GM03348 (cell line): ENCODE measurements at regions not wholly inside any gene's neighbourhood (a gene's known extent, or its start where the extent isn't known, plus 50 kb on each side); places are given as distances from the start of the nearest gene placed in this dataset.

Source experiments
- DNase-seq: peaks from one replicate; pipeline ENCODE4 v3.0.0; 2012; ENCODE audit warnings: low spot score

- no peak for DNase-seq
Observed at GRCh38 chr2:129255610-129256313, 723.7 kb upstream of the RAB6C start.

- DNase-seq, result no peak
Observed at GRCh38 chr2:129256642-129257041, 722.8 kb upstream of the RAB6C start.

GRCh38 chr2:129262934-129263333, 716.5 kb upstream of the RAB6C start:
- DNase-seq, result no peak

DNA sequence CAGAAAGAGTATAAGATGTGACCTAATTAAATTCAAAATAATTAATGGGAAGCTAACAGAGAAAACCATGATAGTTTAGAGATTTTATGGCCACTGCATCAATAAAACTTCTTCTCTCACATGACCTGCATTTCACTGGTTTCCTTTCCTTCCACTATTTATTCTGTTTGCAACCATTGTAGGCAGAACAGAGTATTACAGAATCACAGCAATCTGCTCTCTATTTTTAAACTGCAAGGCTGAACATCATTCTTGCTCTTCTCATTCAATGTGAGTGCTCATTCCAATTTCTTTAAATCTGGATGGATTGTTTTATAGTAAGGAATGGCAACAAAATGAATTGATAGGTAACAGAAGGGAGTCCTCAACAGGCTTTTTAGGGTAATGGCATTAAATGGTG, 715.5 kb upstream of the RAB6C start:
- DNase-seq, result no peak

DNA sequence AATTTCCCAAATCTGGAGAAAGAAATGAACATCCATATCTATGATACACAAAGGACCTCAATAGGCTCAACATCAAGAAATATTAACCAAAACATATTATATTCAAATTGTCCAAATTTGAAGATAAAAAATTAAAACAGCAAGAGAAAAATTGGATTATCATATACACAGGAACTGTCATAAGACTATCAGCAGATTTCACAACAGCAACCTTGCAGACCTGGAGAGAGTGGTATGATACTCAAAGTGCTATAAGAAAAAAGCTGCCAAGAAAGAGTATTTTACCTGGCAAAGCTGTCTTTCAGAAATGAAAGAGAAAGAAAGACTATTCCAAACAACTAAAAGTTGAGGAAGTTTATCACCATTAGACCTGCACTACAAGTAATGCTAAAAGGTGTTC, 711.9 kb upstream of the RAB6C start:
- no peak for DNase-seq

- DNase-seq, result no peak
Observed at GRCh38 chr2:129273266-129274037, 706.0 kb upstream of the RAB6C start.

DNA sequence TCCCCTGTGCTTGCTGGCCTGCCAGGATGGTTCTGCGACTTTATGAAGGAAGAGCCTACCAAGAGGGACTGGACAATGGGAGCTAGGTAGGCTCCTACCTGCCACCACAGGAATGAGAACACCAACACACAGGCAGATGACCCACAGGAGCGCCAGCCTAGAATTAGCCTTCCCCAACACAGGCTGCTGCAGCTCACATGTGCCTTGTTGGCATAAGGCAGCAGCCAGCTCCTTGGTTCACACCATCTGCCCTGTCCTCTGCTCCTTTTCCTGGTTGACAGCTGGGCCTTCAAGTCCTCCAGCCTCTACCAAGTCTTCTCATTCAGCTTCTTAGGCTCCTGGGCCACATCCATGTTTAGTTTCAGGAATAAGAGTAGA, 705.4 kb upstream of the RAB6C start:
- no peak for DNase-seq

- no peak for DNase-seq
Observed at GRCh38 chr2:129274918-129275317, 704.5 kb upstream of the RAB6C start.

- DNase-seq, result no peak
Observed at GRCh38 chr2:129275706-129276105, 703.8 kb upstream of the RAB6C start.

- no peak for DNase-seq
Observed at GRCh38 chr2:129276978-129277584, 702.4 kb upstream of the RAB6C start.

- DNase-seq, result no peak
Observed at GRCh38 chr2:129277585-129277981, 701.9 kb upstream of the RAB6C start.

DNA sequence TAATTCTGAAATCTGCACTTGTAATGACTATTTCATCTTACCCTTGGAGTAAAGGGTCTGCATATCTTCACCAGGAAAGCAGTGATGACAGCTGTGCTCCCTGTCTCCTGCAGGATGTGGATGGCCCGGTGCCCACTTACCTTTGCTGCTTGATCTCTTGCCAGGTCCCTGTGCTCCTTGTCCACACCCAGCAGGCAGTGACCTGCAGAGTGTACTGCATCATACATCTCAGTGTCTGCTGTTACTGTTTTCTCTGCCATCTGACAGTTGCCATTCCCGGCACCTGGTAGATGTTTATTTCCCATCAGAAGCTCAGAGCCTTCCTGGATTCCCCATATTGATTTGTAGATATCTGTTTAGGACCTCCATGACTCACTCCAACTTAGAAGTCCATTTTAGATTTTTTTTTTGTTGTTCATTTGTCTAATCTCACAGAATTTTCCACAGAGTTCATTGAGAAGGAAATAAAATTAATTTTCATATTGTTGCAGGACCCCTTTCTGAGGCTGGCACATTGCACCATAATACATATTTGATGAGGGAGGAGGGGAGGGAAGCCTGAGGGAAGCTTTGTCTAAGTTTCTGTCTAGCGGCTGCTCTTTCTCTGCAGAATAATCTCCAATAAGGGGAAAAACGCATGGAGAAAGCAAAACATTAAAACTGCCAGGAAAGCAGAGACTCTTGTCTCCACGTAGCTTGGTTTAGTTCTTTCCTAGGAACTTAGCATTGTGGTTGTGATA, 697.5 kb upstream of the RAB6C start:
- no peak for DNase-seq

GRCh38 chr2:129285012-129285411, 694.5 kb upstream of the RAB6C start:
- no peak for DNase-seq

- DNase-seq, result no peak
Observed at GRCh38 chr2:129293326-129293725, 686.1 kb upstream of the RAB6C start.

DNA sequence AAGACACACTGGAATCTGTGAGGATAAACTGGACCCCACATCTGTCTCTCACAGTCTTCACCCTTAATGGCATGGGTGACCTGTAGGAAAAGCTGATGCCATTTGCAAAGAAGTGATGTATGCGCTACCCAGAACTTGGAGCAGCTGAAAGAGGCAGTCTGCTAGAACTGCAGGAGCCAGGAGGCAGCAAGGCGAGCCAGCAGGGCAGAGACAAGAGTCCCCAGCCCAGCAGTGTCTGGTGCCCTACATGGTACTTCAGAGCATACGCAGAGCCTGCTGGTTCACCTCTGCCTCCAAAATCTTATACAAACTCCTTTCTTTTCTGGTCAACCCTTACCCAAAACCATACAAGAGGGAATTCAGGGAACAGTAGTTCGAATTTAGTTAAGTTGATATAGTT, 683.1 kb upstream of the RAB6C start:
- no peak for DNase-seq

DNA sequence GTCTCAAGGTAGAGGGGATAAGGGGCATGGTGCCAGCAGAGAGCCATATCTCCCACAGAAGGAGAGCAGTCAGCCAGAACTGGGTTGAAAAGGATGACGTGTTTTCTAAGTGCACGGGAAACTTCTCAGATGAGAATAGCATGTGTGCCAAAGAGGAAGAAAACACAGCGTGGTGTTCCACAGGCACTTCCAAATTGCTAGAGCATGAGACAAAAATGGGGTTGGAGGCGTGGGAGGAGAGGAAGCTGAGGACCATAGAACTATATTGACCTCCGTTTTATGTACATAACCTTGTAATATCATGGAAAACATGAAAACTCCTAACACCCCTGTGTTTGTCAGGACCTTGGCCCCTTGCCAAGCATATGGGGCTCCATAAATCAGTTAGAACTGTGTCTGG, 682.7 kb upstream of the RAB6C start:
- no peak for DNase-seq

DNA sequence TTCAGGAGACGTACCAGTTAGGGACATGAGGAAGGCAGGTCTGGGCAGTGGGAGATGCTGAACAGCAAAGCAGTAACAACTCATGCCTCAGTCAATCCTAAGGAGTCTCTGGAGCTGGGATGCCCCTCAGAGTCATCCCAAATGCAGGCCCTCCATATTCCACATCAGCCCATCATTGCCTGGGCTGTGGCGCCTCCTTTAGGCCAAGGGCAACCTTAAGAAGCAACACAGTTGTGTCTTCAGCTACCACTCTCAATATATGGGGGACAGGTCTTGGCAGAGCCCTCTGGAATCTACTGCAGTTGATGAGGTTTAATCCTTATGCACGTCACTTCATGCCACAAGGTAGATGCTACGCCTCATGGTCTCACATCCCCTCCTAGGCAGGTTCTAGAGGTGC, 682.0 kb upstream of the RAB6C start:
- no peak for DNase-seq

GRCh38 chr2:129299338-129299737, 680.1 kb upstream of the RAB6C start:
- no peak for DNase-seq

DNA sequence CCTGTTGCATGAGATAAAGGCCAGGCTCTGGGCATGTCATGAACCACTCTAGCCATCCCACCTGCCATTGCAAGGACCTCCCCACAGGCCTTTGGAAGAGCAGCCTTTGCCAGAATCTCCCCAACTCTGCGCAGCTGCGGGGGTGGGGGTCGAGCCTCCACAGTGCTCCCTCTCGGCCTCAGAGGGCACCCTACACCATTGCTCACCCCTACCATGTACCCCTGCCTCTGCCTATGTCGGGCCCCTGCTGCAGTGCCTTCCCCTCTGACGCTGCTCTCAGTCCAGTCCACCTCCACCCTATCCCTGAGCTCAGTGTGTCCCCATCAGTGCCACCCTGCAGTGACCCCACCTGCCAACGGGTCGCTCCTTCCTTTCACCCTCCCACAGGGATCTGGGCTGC, 679.7 kb upstream of the RAB6C start:
- DNase-seq, result no peak

DNA sequence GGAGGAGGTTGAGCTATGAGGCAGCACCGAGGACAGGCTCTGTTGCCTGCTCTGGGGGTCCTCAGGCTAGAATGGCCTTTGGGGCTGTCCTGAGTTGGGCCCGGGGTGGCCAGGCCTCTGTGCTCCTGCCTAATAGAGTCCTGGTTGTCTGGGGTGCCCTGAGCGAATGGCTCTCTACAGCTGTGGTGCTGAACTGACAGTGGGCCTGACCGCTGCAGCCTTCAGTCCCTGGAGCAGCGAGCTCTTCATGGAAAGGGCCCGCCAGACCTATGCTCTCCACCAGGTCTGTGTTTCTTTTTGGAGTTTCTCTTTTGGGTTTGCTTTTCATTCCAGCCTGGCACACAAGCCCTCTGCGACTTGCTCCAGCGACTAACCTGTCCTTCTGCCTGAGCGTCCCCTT, 679.0 kb upstream of the RAB6C start:
- no peak for DNase-seq

GRCh38 chr2:129301431-129301913, 678.0 kb upstream of the RAB6C start:
- no peak for DNase-seq

- DNase-seq, result no peak
Observed at GRCh38 chr2:129302106-129302505, 677.4 kb upstream of the RAB6C start.
